HT1080 (cell line): ENCODE measurements at regions not wholly inside any gene's neighbourhood (a gene's known extent, or its start where the extent isn't known, plus 50 kb on each side); places are given as distances from the start of the nearest gene placed in this dataset.
A peak's percentile ranks its signal among the peaks of the same experiment; 100 is the strongest.
"Not testable (repeated sequence)": the region's sequence is repeated elsewhere in the genome, so short reads cannot be mapped to it uniquely, and the experiment has no call there.

Experiments used
- DNase-seq: peaks from one replicate; pipeline ENCODE4 v3.0.0-alpha.2; 2015; ENCODE audit warnings: low read depth

DNA sequence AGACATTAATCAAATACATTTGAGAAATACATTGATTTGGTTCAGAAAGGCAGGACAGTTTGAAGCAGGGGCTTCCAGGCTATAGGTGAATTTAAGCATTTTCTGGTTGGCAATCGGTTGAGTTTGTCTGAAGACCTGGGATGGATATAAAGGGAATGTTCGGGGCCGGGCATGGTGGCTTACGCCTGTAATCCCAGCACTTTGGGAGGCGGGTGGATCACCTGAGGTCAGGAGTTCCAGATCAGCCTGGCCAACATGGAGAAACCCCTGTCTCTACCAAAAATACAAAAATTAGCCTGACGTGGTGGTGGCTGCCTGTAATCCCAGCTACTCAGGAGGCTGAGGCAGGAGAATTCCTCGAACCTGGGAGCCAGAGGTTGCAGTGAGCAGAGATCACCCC lies 166.5 kb upstream of the ATP10A start:
- not testable (repeated sequence) for DNase-seq

DNA sequence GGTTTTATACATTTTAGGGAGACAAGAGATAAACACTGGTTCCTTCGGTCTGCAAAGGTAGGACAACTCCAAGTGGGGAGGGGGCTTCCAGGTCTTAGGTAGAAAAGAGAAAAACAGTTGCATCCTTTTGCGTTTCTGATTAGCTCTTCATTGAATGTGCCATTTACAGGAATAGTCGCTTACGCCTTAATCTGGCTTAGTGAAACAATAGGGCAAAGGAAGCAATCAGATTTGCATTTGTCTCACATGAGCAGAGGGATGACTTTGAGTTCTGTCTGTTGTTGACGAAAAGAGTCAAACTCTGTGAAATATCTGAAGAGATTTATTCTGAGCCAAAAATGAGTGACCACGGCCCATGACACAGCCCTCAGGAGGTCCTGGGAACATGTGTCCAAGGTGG lies 166.0 kb upstream of the ATP10A start:
- no peak for DNase-seq

DNA sequence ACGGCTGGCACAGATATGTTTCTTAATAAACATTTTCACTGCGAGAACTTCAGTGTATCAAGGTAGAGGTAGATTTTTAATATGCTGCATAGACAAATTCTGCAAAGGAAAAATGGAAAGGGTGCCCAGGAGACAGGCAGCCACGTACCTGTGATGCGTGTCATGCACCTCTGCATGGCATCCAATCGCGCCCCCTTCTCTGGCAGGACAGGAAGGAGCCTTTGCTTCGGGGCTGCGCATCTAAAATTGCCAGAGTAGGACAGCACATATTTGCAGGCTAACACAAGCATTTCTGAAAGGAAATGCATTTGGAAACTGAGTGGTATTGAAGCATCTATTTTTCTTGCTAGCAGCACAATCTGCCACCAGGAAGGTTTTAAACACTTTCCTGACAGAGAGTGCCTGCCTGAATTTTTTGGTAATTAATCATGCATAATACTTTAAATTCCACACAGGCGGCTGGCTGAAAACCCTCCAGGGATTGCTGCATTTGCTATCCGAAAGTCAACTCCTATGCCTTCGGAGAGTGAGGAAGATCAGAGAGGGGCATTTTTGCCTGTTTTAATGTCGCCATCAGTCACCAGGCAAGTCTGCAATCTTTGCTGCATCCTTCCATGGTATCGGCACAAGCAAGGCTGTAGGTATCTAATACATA lies 165.1 kb upstream of the ATP10A start:
- no peak for DNase-seq

DNA sequence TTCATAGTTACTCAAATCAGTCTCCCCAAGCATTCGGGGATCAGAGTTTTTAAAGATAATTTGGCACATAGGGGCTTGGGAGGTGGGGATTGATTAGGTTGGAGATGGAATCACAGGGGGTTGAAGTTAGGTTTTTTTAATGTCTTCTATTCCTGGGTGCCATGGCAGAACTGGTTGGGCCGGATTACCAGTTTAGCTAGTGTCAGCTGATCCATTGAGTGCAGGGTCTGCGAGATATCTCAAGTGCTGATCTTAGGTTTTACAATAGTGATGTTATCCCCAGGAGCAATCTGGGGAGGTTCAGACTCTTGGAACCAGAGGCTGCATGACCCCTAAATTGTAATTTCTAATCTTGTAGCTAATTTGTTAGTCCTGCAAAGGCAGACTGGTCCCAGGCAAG lies 163.5 kb upstream of the ATP10A start:
- DNase-seq: not testable (repeated sequence)

DNA sequence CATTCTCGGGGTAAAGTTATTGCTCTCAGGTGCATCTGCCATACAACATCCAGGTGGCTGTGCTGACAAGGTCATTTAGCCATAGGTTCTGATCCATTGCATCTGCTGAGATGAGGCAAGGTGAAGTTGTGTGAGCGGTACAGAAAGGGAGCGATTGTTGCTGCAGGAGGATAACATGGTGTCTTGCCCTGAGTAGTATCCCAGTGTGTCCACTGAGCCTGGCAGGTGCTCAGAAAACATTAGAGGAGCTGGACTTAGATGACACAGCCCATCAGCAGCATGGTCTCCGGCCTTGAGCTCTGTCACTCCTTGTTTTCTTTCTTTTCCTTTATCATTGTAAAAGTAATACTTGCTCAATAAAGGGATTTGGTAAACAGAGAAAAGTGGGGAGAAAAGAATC lies 161.1 kb upstream of the ATP10A start:
- DNase-seq: no peak

DNA sequence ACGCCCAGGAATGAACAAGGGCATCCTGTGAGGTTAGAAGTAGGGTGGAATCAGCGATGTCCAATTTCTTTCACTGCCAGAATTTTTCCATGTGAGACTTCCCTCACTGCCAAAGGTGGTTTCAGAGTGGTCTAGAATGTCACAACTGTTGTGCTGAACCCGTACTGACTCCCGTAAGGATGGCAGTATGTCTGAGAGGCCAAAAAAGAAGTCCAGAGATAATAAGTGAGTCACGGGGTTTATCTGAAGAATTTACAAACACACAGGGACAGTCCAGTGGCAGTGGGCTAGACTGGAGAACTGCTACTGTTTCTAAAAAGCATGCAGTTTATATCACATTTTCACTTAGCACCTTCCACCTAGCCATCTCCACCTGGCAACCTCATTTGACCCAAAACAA lies 160.6 kb upstream of the ATP10A start:
- no peak for DNase-seq

DNA sequence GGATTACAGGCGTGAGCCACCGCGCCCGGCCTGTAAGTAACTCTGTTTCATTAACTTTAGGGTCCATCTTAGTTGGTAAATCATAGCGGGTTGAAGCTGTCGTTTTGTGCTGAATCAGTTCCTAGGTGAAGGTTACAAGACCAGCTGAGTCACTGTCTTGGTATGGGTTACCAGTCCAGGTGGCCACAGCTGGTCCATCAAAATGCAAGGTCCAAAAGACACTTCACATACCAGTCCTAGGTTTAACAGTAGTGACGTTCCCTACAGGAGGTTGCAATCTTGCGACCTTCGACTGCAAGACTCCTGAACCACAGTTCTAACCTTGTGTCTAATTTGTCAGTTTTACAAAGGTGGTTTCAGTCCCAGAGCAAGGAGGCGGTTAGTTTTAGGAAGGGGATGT lies 160.1 kb upstream of the ATP10A start:
- peak; percentile 12 for DNase-seq

DNA sequence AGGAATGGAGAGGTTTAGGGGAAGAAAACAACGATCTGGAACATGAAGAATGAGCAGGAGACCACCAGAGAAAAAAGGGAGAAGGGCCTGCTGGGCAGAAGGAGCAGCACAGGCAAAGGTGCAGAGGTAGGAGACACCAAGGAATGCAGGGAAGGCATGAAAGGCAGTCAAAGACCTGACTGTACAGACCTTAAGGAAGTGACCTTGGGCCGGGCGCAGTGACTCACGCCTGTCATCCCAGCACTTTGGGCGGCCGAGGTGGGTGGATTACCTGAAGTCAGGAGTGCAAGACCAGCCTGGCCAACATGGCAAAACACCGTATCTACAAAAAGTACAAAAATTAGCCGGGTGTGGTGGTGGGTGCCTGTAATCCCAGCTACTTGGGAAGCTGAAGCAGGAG lies 157.7 kb upstream of the ATP10A start:
- DNase-seq: no peak

DNA sequence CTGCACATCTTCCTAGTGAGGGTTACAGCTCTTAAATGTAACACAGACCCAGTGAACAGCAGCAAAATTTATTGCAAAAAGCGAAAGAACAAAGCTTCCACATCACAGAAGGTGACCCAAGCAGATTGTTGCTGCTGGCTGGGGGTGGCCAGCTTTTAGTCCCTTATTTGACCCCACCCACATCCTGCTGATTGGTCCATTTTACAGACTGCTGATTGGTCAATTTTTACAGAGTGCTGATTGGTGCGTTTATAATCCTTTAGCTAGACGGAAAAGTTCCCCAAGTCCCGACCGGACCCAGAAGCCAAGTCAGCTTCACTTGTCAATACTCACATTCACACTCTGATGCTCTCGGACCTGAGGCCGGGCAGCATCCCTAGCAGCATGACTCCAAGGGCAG lies 154.5 kb upstream of the ATP10A start:
- DNase-seq: no peak

DNA sequence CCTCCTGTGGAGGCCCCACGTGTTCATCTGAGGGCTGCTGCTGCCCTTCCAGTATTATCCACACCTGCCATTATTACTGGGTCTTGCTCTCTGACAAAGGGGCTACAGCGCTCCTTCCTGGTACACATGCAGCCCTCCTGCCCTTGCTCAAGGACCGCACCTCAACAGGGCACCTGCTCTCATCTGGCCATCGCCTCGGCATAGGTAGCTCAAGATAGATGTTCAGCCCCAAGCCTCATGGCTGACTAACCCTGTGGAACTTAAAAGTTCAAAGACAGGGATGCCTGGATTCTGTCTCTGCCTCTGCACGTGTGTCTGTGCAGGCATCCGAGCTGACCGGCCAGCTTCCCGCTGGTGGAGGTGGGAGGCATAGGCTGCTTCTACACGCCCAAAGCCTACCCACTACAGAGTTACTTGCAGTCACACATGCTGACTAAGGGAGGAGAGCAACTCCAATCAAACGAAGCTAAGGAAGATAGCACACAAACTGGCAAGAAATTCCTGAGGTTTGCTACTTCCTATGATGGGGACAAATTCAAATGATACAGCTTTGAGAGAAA lies 152.5 kb upstream of the ATP10A start:
- peak; percentile 11 for DNase-seq

DNA sequence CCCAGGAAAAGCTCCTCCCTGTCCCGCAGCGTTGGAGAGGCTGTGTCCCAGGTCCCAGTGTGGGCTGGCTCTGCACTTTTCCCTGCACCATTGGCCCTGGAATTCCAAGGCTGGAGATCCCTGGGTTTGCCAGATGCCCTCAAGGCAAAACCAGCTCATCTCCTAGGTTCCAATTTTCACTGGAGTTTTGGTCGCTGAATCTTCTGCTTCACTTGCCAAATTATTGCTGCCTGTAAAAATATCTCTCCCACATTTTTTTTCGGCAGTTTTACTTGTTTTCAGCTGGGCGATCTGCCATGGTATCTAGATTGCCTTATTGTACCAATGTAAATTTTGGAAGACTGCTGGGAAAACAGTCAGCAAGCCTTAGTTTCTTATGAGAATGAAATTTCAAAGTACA lies 150.9 kb upstream of the ATP10A start:
- DNase-seq: no peak

DNA sequence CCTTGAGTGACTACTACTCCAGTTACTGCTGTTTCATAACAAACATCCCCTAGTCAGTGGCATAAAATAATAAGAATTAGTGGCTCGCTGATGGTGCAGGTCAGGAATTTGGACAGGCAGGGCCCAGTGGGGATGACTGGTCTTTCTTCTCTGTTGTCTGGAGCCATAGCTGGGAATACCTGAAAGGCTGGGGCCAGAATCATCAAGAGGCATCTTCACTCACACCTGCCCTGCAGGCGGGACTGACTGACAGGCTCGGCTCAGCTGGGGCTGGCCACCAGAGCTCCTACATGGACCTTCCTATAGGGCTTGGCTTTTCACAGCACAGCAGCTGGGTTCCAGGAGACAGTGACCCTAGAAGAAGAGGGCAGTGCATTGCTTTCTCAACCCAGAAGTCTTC lies 148.8 kb upstream of the ATP10A start:
- DNase-seq: no peak

DNA sequence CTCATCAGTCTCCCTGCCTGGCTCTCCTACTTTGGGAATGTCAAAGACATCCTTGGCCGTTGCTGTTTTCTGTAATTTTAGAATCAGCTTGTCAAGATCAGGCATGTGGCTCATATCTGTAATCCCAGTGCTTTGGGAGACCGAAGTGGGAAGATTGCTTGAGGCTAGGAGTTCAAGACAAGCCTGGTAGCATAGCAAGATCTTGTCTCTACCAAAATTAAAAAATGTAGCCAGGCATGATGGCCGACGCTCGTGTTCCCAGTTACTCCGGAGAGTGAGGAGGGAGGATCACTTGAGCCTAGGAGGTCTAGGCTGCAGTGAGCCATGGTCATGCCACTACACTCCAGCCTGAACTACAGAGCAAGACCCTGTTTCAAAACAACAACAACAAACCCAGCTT lies 144.0 kb upstream of the ATP10A start:
- DNase-seq: no peak

DNA sequence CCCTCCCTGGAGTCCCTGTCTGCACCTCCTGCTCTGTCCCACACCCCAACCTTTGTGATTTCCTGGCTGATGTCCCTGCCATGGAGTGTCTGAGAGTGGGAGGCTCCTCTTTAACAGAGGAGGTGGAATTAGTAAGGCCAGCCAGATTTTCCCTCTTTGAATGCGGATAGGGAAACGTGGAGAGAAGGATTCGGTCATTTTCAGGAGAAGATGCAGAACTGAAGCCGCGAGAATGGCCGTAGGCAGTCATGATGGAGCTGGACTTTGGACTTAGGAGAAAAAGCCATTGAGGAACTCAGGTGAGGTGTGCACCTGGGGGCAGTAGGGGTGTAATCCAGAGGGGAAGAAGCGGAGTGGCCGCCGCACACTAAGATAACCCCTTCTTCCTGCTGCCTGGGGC lies 138.1 kb upstream of the ATP10A start:
- DNase-seq: no peak

DNA sequence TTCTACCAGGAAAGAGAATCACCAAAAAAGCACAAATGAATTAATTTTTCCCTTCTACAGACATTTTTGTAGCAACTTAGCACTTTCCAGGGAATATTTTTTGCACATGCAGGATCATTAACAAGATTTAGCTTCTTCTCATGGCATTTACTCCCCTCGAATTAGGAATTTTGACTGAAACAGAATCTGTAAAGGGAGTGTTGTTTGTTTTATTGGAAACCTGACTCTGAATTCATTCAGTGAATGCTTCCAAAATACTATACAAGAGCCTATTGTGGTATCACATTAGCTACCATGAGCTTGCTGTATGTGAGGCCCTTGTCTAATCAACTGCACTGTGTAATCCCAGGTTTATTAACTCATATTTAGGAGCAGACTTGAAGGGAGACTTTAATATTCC lies 130.4 kb upstream of the ATP10A start:
- DNase-seq: no peak

DNA sequence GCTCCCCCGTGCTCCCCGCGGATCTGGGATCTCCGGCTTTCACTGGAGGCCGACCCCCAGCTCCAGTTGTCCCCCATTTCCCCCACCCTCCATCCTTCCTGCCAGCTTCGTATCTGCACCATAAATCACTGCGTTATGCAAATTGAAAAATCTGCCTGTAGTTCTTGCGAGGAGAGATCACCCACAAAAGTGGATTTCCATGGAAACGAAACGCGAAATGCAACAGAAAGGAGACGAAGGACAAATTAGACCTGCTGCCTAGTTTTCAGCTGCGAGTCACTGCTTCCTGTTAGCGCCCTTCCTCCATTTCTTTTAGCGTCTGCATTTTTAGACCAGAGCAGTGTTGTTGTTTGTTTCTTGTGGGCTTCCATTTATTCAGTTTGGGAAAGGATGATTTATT lies 127.1 kb upstream of the ATP10A start:
- no peak for DNase-seq

DNA sequence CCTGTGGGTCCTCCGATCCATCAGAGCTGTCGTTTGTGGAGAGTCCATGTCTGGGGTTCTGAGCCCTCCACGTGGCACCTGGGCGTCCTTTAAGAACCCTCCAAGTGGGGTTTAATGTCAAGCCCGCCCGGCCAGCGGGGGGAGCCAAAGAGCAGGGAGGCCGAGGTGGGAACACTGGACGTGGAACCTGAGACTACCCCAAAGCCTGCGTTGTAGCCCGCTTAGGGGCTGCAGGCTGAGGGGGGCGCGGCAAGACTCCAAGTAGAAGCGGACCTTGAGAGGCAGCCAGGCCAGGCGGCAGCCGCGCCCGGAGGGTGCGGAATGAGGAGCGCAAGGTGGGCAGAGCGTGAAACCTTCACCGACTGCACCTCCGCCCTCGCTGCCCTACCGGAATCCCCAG lies 126.2 kb upstream of the ATP10A start:
- no peak for DNase-seq

DNA sequence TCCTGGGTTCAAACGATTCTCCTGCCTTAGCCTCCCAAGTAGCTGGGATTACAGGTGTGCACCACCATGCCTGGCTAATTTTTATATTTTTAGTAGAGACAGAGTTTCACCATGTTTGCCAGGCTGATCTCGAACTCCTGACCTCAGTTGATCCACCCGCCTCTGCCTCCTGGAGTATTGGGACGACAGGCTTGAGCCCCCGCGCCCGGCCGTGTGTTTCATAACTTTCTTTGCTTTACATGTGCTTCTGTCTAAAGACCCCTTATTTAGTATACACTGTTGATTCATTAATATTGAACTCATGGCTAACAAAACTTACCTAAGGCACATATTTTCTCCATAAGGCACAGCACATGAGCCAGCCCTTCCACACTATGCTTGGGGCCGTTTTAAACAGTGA lies 125.6 kb upstream of the ATP10A start:
- not testable (repeated sequence) for DNase-seq

DNA sequence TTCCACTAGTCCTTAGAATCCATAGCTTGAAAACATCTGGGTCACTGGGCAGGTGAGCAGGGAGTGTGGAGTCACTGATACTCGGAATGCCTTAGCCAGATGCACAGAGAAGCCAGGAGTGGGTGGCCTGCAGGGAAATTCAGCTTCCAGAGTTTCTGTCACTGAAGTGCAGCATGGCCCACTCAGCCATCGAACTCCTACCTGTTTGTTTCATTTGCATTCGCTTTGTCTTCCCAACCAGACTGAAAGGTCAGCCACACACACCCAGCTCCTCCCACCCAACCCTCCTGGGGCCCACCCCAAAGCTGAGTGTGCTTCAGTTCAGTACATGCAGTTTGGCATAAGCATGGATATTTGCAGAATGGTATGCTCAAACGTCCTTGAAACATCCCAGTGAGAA lies 124.5 kb upstream of the ATP10A start:
- no peak for DNase-seq

DNA sequence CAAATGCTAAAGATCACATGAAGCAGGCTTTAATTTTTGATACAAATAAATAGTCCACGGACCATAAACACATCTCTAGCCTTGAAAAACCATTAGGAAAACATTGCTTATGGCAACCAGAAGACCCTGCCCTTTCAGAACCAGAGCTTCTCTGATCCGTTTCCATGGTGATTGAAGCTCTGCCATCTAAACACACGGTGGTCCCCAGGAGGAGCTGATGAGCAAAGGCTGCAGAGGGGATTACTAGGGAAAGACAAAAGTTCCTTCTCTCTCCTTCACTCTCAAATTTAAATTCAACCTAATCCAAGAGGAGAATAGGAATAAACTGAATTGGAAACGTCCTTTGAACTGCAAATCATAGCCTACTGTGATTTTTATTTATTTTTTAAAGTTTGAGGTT lies 122.0 kb upstream of the ATP10A start:
- DNase-seq: no peak

DNA sequence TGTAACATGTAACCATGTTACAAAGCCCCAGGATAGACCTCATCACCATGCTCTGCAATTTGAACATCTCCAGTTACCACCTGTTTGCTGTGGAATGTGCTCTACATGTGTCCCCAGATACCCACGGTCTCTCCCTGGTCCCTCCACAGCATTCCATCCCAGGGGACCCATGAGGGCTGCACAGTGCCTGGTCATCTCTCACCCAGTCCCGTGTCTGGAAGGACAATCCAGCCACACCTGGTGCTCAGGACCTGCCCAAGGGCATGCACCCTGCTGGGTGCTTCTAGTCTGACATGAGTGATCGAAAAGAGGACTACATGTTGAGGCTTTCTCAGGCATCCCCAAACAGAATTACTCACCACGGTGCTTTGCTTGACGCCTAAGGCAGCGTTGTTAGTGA lies 119.6 kb upstream of the ATP10A start:
- no peak for DNase-seq

DNA sequence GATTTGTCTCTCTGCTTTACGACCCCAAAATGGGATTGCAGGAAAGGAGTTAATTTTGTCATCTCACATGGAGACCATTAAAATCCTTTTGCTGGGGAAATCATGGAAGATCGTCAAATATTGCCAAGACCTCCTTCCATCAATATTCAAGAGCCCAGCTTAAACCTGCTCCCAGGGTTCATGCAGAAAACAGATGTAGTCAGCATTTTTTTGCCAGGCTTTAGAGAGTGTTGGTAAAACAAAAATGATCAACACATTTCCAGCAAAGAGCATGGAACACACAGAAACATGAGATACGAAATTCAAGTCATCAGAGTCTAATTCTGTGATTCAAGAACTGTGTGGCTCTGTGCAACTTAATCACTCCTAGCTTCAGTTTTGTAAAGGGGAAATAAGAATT lies 118.0 kb upstream of the ATP10A start:
- no peak for DNase-seq

DNA sequence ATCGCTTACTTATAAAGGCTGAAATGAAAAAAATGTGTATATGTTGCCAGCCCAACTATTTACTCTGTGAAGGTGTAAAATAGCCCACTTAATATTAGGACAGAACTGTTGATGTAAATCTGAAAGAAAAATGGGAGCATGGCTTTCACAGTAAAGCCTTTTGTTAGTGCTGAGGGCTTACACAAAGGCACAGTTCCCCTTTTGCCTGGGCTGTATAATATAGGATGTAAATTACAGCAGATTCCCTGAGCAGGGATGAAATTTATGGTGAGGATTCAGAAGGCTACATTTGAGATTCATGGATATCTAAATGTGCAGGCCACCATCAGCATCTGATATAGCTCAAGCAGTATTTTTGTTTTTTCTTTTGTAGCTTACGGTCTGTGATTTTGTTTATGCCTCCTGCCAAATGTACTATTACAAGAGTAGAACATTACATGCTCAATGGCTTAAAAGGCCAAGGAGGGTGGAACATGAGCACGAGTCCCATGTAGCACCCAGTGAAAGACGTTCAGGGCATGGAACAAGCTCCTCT lies 109.1 kb upstream of the ATP10A start:
- DNase-seq: no peak

DNA sequence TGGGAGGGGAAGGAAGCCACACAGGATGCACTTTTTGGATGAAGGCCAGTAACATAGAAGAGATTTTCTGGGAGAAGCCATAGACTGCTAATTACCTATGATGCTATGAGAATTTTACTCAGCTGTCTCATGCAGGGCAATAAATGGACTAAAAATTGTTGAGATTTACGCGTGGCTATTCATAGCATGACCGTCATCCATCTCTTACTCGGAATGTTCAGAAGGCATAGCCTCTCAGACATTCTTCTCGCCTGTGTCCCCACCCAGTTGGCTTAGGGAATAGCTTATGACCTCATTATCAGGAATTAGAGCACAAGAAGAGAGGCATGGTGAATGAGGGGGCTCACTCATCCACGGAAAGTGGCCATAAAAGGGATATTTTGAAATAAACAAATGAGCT lies 107.9 kb upstream of the ATP10A start:
- DNase-seq: no peak
